HEK293T (cell line): ENCODE measurements at regions not wholly inside any gene's neighbourhood (a gene's known extent, or its start where the extent isn't known, plus 50 kb on each side); places are given as distances from the start of the nearest gene placed in this dataset.

Experiments
- CTCF ChIA-PET: fragments of 350-600 bp; formaldehyde crosslinking; extraction: SDS; loops from one replicate; lab custom pipeline; 2021; ENCODE audit warnings: antibody characterized with exemption, inconsistent platforms; lab: Yijun Ruan, JAX
- POLR2A ChIA-PET: fragments of 350-600 bp; formaldehyde crosslinking; extraction: SDS; loops from one replicate; lab custom pipeline; 2020; ENCODE audit warnings: antibody characterized with exemption, inconsistent platforms; lab: Yijun Ruan, JAX
- DNase-seq: peaks from one replicate; pipeline ENCODE4 v3.0.0; 2012; ENCODE audit warnings: mixed read lengths; ENCODE audit errors: extremely low spot score
- ARNT ChIP-seq: fragments of 450-650 bp; IDR thresholded peaks from 2 replicates; pipeline ENCODE4 v1.6.1; 2017; ENCODE audit warnings: mild to moderate bottlenecking
- BHLHE40 ChIP-seq: fragments of 450-650 bp; IDR thresholded peaks from 2 replicates; pipeline ENCODE4 v1.6.1; 2016; ENCODE audit warnings: mild to moderate bottlenecking, moderate library complexity, borderline replicate concordance
- CTBP1 ChIP-seq: fragments of 450-650 bp; IDR thresholded peaks from 2 replicates; pipeline ENCODE4 v1.6.1; 2016; ENCODE audit warnings: borderline replicate concordance
- ELF4 ChIP-seq: fragments of 450-650 bp; IDR thresholded peaks from 2 replicates; pipeline ENCODE4 v1.6.1; 2017; ENCODE audit warnings: antibody characterized with exemption
- FOXA1 ChIP-seq: fragments of 450-650 bp; IDR thresholded peaks from 2 replicates; pipeline ENCODE4 v1.6.1; 2016; ENCODE audit warnings: mild to moderate bottlenecking
- FOXK2 ChIP-seq: fragments of 450-650 bp; IDR thresholded peaks from 2 replicates; pipeline ENCODE4 v1.6.1; 2016; ENCODE audit warnings: mild to moderate bottlenecking
- FOXM1 ChIP-seq: fragments of 450-650 bp; IDR thresholded peaks from 2 replicates; pipeline ENCODE4 v1.6.1; 2017; ENCODE audit warnings: mild to moderate bottlenecking, borderline replicate concordance
- HDGF ChIP-seq: fragments of 450-650 bp; IDR thresholded peaks from 2 replicates; pipeline ENCODE4 v1.6.1; 2017; ENCODE audit warnings: antibody characterized with exemption, borderline replicate concordance
- L3MBTL2 ChIP-seq: fragments of 450-650 bp; conservative IDR thresholded peaks from 2 replicates; pipeline ENCODE4 v1.6.1; 2016; ENCODE audit warnings: mild to moderate bottlenecking
- LEF1 ChIP-seq: fragments of 450-650 bp; IDR thresholded peaks from 2 replicates; pipeline ENCODE4 v1.6.1; 2017; ENCODE audit warnings: mild to moderate bottlenecking, borderline replicate concordance
- NFRKB ChIP-seq: fragments of 450-650 bp; IDR thresholded peaks from 2 replicates; pipeline ENCODE4 v1.6.1; 2016; ENCODE audit warnings: mild to moderate bottlenecking, moderate library complexity
- SP1 ChIP-seq: fragments of 450-650 bp; IDR thresholded peaks from 2 replicates; pipeline ENCODE4 v1.6.1; 2017
- SUZ12 ChIP-seq: fragments of 450-650 bp; IDR thresholded peaks from 2 replicates; pipeline ENCODE4 v1.6.1; 2016; ENCODE audit warnings: mild to moderate bottlenecking
- TARDBP ChIP-seq: fragments of 450-650 bp; IDR thresholded peaks from 2 replicates; pipeline ENCODE4 v1.6.1; 2016
- ZNF384 ChIP-seq: fragments of 450-650 bp; IDR thresholded peaks from 2 replicates; pipeline ENCODE4 v1.6.1; 2016
- TF ChIP-seq, protein P1 (sequence below): fragments of 450-650 bp; IDR thresholded peaks from 2 replicates; pipeline ENCODE4 v1.6.1; 2016

DNA sequence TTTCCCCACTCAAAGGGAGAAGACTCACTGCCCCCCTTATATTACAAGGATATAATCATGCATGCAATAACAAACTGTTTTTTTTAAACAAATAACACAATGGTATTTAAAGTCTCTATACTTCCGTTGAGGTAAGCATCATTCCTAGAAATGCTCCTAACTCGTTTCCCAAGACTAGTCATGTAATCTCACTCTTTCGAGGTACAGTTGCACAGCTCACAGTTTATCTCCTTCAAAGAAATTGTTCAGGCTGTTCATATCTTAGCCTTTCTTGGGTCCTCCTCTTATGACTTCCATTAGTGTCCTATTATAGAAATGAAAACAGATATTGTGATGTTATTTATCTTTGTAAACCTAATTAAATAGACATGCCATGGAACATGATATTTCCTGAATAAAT is 705.0 kb downstream of the KCNT2 start:
- TF ChIP-seq BHLHE40 (no peak), SP1 (no peak), HDGF (no peak), TARDBP (no peak), LEF1 (no peak)

DNA sequence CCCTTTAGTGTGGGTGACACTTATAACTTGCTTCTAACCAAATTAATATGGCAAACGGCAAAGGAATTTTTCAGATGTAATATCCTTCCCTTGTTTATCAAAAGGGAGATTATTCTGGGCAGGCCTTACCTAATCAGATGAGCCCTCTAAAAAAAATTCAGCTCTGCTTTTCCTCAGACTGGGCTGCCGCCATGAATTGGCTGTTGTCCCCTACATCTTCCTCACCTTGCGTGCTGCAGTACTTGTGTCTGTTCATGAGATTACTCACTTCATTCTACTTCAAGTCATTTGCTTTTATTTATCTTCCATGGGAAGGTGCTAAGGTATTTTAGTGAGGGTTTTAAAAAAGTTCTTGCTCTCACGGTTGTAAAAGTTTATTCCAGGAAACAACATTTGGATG is 705.5 kb downstream of the KCNT2 start:
- DNase-seq, result no peak
- ChIA-PET CTCF (no interaction called here), POLR2A (no interaction called here)
- TF ChIP-seq NFRKB (no peak), HDGF (no peak), ELF4 (no peak), FOXK2 (no peak), L3MBTL2 (no peak), FOXA1 (no peak), BHLHE40 (no peak), ARNT (no peak), CTBP1 (no peak), SP1 (no peak), TARDBP (no peak), ZNF384 (no peak), SUZ12 (no peak)

More for the DNA sequence above, 705.0 kb downstream of the KCNT2 start:
- CTCF ChIA-PET, result no interaction called here
- POLR2A ChIA-PET, result no interaction called here
- DNase-seq, result no peak

DNA sequence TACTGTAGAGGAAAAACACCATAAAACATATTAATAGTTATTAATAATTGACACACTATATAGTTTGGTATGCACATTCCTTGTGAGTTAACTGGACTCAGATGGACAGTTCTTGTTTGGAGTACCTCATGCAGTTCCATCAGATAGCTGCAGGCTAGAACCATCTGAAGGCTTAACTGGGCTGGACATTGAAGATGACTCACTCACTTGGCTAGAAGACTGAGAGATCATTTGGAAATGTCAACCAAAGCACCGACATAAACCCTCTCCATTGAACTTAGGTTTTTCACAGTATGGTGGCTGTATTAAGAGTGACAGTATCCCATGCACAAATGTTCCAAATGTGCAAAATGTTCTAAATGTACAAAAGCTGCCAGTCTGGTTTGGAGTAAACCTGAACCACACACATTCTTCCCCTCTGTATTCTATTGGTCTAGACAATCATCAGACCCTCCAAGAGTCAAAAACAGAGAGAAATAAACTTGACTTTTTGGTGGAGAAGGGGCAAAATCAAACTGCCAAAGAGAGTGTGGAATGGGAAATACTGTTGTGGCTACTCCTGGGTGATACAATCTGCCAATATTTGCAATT is 708.4 kb downstream of the KCNT2 start:
- CTCF ChIA-PET, result interaction anchor here (1.4 kb wide), 1 partner anchor 13 kb away, joined by 3 read pairs; no protein-coding TSS in a partner anchor
- DNase-seq, result no peak
- POLR2A ChIA-PET, result no interaction called here
- TF ChIP-seq HDGF (no peak), CTBP1 (no peak), SUZ12 (no peak), ARNT (no peak), TARDBP (no peak), FOXK2 (no peak)

DNA sequence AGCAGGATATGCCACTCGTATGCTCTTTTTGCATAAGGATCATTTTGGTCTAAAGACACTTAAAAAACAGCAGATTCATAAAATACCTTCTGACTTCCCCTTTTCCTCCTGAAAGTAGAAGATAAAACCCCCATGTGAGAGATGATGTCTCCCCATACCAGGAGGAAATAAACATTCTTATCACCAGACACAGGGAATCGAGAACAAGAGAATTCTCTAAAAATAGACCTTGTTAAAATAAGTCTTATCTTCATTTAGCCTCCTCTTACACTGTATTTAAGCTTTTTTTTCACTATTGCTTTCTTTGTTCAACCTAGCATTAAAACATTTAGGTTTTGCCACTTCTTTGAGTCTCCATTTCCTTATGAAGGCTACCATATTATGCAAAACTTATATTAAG is 709.3 kb downstream of the KCNT2 start:
- no peak for DNase-seq
- POLR2A ChIA-PET, result no interaction called here
- TF ChIP-seq HDGF, result no peak
- TF ChIP-seq FOXA1, result no peak
- no peak for TF ChIP-seq FOXM1
- no peak for TF ChIP-seq L3MBTL2
- no peak for TF ChIP-seq LEF1
- no peak for TF ChIP-seq ELF4
- CTCF ChIA-PET, result no interaction called here

DNA sequence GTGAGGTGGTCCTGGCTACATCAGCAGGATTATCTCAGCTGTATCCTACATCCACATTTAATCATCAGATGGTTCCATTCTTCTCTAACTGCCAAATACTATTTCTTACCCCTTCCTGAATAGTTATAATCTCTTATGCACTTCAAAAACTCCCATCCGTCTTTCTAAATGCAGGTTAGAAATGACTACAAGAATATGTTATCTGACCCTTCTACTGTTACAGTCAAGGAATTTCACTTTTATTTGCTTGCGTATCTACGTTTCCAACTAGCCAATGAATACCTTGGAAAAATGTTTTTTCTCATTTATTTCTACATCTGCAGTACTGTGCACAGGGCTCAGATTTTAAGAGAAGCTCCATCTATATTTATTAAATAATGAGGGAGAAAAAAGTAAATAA is 709.9 kb downstream of the KCNT2 start:
- no peak for DNase-seq
- TF ChIP-seq FOXA1 (no peak), LEF1 (no peak), ELF4 (no peak), ZNF384 (no peak), FOXM1 (no peak), SP1 (no peak), BHLHE40 (no peak), HDGF (no peak), L3MBTL2 (no peak), NFRKB (no peak), CTBP1 (no peak), FOXK2 (no peak), SUZ12 (no peak), TARDBP (no peak), ARNT (no peak)
- TF ChIP-seq, protein P1, sequence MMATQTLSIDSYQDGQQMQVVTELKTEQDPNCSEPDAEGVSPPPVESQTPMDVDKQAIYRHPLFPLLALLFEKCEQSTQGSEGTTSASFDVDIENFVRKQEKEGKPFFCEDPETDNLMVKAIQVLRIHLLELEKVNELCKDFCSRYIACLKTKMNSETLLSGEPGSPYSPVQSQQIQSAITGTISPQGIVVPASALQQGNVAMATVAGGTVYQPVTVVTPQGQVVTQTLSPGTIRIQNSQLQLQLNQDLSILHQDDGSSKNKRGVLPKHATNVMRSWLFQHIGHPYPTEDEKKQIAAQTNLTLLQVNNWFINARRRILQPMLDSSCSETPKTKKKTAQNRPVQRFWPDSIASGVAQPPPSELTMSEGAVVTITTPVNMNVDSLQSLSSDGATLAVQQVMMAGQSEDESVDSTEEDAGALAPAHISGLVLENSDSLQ, result no peak
- ChIA-PET POLR2A (no interaction called here), CTCF (no interaction called here)

DNA sequence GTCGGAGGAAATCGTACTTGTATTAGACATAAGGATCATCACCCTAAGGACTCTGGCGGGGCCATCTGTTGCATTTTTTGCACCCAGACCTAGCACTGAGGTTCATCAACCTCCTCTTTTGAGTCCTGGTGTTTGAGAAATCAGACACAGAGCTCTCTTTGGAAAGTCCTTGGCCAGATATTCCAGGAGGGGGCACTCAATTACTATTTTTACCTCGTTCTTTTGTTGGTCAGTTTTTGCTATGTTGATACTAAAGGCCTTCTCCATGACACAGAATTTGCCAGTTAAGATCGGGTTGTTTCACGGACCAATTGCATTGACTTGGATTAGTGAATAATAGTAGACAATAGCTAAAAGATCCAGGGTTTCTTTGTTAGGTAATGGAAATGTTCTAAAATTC is 711.2 kb downstream of the KCNT2 start:
- ChIA-PET POLR2A (no interaction called here), CTCF (no interaction called here)
- DNase-seq, result peak; percentile 10
- TF ChIP-seq FOXM1 (no peak), FOXK2 (no peak), NFRKB (no peak), ELF4 (no peak), ARNT (no peak)

DNA sequence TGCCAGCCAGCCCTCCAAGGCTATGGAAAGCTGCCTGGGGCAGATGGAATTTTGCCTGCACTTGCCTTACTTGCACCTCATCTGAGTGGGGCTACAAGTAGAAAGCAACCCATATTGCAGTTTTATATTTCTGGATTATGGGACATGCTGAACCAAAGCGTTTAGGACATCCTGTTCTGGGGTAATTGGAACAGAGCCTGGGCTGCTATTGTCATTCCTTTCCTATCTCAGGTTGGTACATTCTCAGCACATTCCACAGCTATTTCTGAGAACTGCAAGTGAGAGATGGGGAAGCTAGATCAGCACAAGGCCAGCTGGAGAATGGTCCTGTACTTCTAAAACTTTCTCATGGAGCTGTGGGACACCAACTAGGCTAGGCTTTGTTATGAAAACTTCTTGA is 713.8 kb downstream of the KCNT2 start:
- DNase-seq, result no peak
- ChIA-PET POLR2A (no interaction called here), CTCF (no interaction called here)
- TF ChIP-seq NFRKB, result no peak
- TF ChIP-seq HDGF, result no peak
- no peak for TF ChIP-seq L3MBTL2
- no peak for TF ChIP-seq FOXM1
- no peak for TF ChIP-seq FOXA1
- no peak for TF ChIP-seq ZNF384
- no peak for TF ChIP-seq ELF4
- TF ChIP-seq, protein P1, result no peak
- TF ChIP-seq SUZ12, result no peak
- TF ChIP-seq FOXK2, result no peak
- no peak for TF ChIP-seq LEF1
